WTC11 (cell line): ENCODE measurements at regions not wholly inside any gene's neighbourhood (a gene's known extent, or its start where the extent isn't known, plus 50 kb on each side); places are given as distances from the start of the nearest gene placed in this dataset.
A peak's percentile ranks its signal among the peaks of the same experiment; 100 is the strongest.

Source experiments
- ATAC-seq: fragments of 200-7000 bp; cut with Tn5 transposase; 2 replicates; pipeline ENCODE4 v1.10.0; 2021; ENCODE audit warnings: mild to moderate bottlenecking, moderate library complexity
- CTCF ChIA-PET: fragments of 300-600 bp; sonication (Branson Sonifier 250); formaldehyde crosslinking; loops from one replicate; lab custom pipeline; 2021; ENCODE audit warnings: antibody characterized with exemption; lab: Charles Lee
- POLR2A ChIA-PET: fragments of 350-600 bp; sonication (Branson Sonifier 250); formaldehyde crosslinking; loops from one replicate; lab custom pipeline; 2021; ENCODE audit warnings: antibody characterized with exemption; lab: Charles Lee
- DNase-seq: peaks from one replicate; pipeline ENCODE4 v3.0.0; 2021; ENCODE audit warnings: low spot score
- H3K27ac Mint-ChIP-seq: 2 replicates; pipeline ENCODE4 v1.8.0; 2021; ENCODE audit warnings: mixed read lengths
- H3K27me3 Mint-ChIP-seq: 2 replicates; pipeline ENCODE4 v1.8.0; 2021; ENCODE audit warnings: low read depth, mild to moderate bottlenecking, moderate library complexity, mixed read lengths
- H3K36me3 Mint-ChIP-seq: 2 replicates; pipeline ENCODE4 v1.8.0; 2021; ENCODE audit warnings: mixed read lengths
- H3K4me1 Mint-ChIP-seq: 2 replicates; pipeline ENCODE4 v1.8.0; 2022; ENCODE audit warnings: mixed read lengths
- H3K4me3 Mint-ChIP-seq: 2 replicates; pipeline ENCODE4 v1.8.0; 2021; ENCODE audit warnings: mild to moderate bottlenecking, moderate library complexity, mixed read lengths
- H3K9me3 Mint-ChIP-seq: 2 replicates; pipeline ENCODE4 v1.8.0; 2021; ENCODE audit warnings: mixed read lengths
- AFF4 ChIP-seq: sonication (generic); formaldehyde crosslinking; IDR thresholded peaks from 2 replicates; pipeline ENCODE4 v1.8.1; 2023; ENCODE audit warnings: mild to moderate bottlenecking, missing genetic modification reagents, borderline replicate concordance
- CBFB ChIP-seq: sonication (generic); formaldehyde crosslinking; IDR thresholded peaks from 2 replicates; pipeline ENCODE4 v1.8.1; 2022; ENCODE audit warnings: mild to moderate bottlenecking, low read depth, missing genetic modification reagents
- HMGA2 ChIP-seq: fragments of 250-450 bp; sonication (Bioruptor Pico); IDR thresholded peaks from 2 replicates; pipeline ENCODE4 v1.4.0; 2021; ENCODE audit warnings: mild to moderate bottlenecking, moderate library complexity
- JUN ChIP-seq: sonication (generic); formaldehyde crosslinking; IDR thresholded peaks from 2 replicates; pipeline ENCODE4 v1.8.0; 2023; ENCODE audit warnings: mild to moderate bottlenecking, missing genetic modification reagents
- KAT7 ChIP-seq: sonication (generic); formaldehyde crosslinking; IDR thresholded peaks from 2 replicates; pipeline ENCODE4 v1.8.1; 2023; ENCODE audit warnings: missing genetic modification reagents, mild to moderate bottlenecking, borderline replicate concordance
- MYBL2 ChIP-seq: sonication (generic); formaldehyde crosslinking; IDR thresholded peaks from 2 replicates; pipeline ENCODE4 v1.8.1; 2023; ENCODE audit warnings: mild to moderate bottlenecking, moderate library complexity, missing genetic modification reagents
- NFATC4 ChIP-seq: fragments of 250-450 bp; sonication (Bioruptor Pico); IDR thresholded peaks from 2 replicates; pipeline ENCODE4 v1.9.0; 2021; ENCODE audit warnings: mild to moderate bottlenecking
- OVOL2 ChIP-seq: fragments of 250-450 bp; sonication (Bioruptor Pico); IDR thresholded peaks from 2 replicates; pipeline ENCODE4 v1.9.0; 2021; ENCODE audit warnings: mild to moderate bottlenecking, borderline replicate concordance
- RELA ChIP-seq: sonication (generic); formaldehyde crosslinking; IDR thresholded peaks from 2 replicates; pipeline ENCODE4 v1.8.1; 2022; ENCODE audit warnings: missing genetic modification reagents, mild to moderate bottlenecking, borderline replicate concordance
- RORB ChIP-seq: fragments of 250-450 bp; sonication (Bioruptor Pico); IDR thresholded peaks from 2 replicates; pipeline ENCODE4 v1.9.0; 2021; ENCODE audit warnings: mild to moderate bottlenecking
- ZMAT4 ChIP-seq: fragments of 250-450 bp; sonication (Bioruptor Pico); IDR thresholded peaks from 2 replicates; pipeline ENCODE4 v1.9.0; 2021; ENCODE audit warnings: mild to moderate bottlenecking
- ZNF219 ChIP-seq: sonication (generic); formaldehyde crosslinking; IDR thresholded peaks from 2 replicates; pipeline ENCODE4 v1.8.0; 2023; ENCODE audit warnings: missing genetic modification reagents, mild to moderate bottlenecking, borderline replicate concordance
- ZNF232 ChIP-seq: sonication (generic); formaldehyde crosslinking; IDR thresholded peaks from 2 replicates; pipeline ENCODE4 v1.8.0; 2022; ENCODE audit warnings: mild to moderate bottlenecking, missing genetic modification reagents
- ZNF416 ChIP-seq: fragments of 250-450 bp; sonication (Bioruptor Pico); IDR thresholded peaks from 2 replicates; pipeline ENCODE4 v1.9.0; 2021; ENCODE audit warnings: mild to moderate bottlenecking, inconsistent platforms
- ZNF425 ChIP-seq: fragments of 250-450 bp; sonication (Bioruptor Pico); conservative IDR thresholded peaks from 2 replicates; pipeline ENCODE4 v1.9.0; 2021; ENCODE audit warnings: mild to moderate bottlenecking
- TF ChIP-seq, protein P1 (sequence below): sonication (generic); formaldehyde crosslinking; IDR thresholded peaks from 2 replicates; pipeline ENCODE4 v1.8.1; 2023; ENCODE audit warnings: mild to moderate bottlenecking, missing genetic modification reagents
- TF ChIP-seq, protein P2 (sequence below): sonication (generic); formaldehyde crosslinking; IDR thresholded peaks from 2 replicates; pipeline ENCODE4 v1.8.0; 2023; ENCODE audit warnings: mild to moderate bottlenecking, missing genetic modification reagents
- TF ChIP-seq, protein P3 (sequence below): sonication (generic); formaldehyde crosslinking; conservative IDR thresholded peaks from 2 replicates; pipeline ENCODE4 v1.8.1; 2023; ENCODE audit warnings: mild to moderate bottlenecking, low read depth, missing genetic modification reagents, moderate library complexity

GRCh38 chr4:180134091-180134866 lies 2108.9 kb upstream of the TENM3 start:
- Mint-ChIP-seq H3K36me3 (no peaks in the 10 kb centered on the region), H3K4me3 (no peak overlapping the region), H3K27ac (0 out of 2 replicates have a peak overlapping the region, but pooled peaks have one; percentile 12), H3K4me1 (peaks cover 35% of the 10 kb centered on the region), H3K9me3 (no peaks in the 10 kb centered on the region), H3K27me3 (no peaks in the 10 kb centered on the region)
- POLR2A ChIA-PET: no interaction called here
- no peak for TF ChIP-seq NFATC4
- TF ChIP-seq, protein P1, sequence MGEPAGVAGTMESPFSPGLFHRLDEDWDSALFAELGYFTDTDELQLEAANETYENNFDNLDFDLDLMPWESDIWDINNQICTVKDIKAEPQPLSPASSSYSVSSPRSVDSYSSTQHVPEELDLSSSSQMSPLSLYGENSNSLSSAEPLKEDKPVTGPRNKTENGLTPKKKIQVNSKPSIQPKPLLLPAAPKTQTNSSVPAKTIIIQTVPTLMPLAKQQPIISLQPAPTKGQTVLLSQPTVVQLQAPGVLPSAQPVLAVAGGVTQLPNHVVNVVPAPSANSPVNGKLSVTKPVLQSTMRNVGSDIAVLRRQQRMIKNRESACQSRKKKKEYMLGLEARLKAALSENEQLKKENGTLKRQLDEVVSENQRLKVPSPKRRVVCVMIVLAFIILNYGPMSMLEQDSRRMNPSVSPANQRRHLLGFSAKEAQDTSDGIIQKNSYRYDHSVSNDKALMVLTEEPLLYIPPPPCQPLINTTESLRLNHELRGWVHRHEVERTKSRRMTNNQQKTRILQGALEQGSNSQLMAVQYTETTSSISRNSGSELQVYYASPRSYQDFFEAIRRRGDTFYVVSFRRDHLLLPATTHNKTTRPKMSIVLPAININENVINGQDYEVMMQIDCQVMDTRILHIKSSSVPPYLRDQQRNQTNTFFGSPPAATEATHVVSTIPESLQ (CRISPR knock-in tag): no peak
- no peak for TF ChIP-seq RELA (CRISPR knock-in tag)
- ATAC-seq (peak; percentile 84), DNase-seq (no peak)
- CTCF ChIA-PET: no interaction called here

DNA sequence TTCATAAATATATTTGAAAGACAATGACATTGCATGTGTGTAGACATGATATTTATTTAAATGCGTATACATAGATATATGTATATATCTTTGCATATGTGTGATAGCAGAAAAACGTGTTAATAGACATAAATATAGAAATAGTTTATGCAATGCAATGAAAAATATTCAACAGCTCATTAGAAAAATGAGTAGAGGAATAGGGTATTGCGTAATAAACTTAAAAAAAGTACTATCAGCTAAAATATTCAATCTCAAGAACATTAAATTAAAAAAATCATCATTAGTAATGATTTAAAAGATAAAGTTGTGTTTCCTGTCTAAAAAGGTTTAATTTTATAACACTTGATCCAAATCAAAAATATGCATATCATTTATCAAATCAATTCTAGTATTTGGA lies 2101.5 kb upstream of the TENM3 start:
- no peaks in the 10 kb centered on the region for H3K9me3 Mint-ChIP-seq
- TF ChIP-seq MYBL2 (no peak), HMGA2 (CRISPR knock-in tag) (no peak), AFF4 (CRISPR knock-in tag) (no peak), ZNF416 (CRISPR knock-in tag) (no peak), ZNF219 (no peak), RORB (CRISPR knock-in tag) (no peak), CBFB (CRISPR knock-in tag) (no peak), KAT7 (CRISPR knock-in tag) (no peak), ZNF425 (CRISPR knock-in tag) (no peak), ZMAT4 (CRISPR knock-in tag) (no peak), OVOL2 (no peak), JUN (no peak), ZNF232 (no peak)
- TF ChIP-seq, protein P2, sequence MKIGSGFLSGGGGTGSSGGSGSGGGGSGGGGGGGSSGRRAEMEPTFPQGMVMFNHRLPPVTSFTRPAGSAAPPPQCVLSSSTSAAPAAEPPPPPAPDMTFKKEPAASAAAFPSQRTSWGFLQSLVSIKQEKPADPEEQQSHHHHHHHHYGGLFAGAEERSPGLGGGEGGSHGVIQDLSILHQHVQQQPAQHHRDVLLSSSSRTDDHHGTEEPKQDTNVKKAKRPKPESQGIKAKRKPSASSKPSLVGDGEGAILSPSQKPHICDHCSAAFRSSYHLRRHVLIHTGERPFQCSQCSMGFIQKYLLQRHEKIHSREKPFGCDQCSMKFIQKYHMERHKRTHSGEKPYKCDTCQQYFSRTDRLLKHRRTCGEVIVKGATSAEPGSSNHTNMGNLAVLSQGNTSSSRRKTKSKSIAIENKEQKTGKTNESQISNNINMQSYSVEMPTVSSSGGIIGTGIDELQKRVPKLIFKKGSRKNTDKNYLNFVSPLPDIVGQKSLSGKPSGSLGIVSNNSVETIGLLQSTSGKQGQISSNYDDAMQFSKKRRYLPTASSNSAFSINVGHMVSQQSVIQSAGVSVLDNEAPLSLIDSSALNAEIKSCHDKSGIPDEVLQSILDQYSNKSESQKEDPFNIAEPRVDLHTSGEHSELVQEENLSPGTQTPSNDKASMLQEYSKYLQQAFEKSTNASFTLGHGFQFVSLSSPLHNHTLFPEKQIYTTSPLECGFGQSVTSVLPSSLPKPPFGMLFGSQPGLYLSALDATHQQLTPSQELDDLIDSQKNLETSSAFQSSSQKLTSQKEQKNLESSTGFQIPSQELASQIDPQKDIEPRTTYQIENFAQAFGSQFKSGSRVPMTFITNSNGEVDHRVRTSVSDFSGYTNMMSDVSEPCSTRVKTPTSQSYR: no peak
- TF ChIP-seq, protein P1 (CRISPR knock-in tag): no peak
- TF ChIP-seq, protein P3, sequence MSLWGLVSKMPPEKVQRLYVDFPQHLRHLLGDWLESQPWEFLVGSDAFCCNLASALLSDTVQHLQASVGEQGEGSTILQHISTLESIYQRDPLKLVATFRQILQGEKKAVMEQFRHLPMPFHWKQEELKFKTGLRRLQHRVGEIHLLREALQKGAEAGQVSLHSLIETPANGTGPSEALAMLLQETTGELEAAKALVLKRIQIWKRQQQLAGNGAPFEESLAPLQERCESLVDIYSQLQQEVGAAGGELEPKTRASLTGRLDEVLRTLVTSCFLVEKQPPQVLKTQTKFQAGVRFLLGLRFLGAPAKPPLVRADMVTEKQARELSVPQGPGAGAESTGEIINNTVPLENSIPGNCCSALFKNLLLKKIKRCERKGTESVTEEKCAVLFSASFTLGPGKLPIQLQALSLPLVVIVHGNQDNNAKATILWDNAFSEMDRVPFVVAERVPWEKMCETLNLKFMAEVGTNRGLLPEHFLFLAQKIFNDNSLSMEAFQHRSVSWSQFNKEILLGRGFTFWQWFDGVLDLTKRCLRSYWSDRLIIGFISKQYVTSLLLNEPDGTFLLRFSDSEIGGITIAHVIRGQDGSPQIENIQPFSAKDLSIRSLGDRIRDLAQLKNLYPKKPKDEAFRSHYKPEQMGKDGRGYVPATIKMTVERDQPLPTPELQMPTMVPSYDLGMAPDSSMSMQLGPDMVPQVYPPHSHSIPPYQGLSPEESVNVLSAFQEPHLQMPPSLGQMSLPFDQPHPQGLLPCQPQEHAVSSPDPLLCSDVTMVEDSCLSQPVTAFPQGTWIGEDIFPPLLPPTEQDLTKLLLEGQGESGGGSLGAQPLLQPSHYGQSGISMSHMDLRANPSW (CRISPR knock-in tag): no peak

More for the DNA sequence above, 2101.5 kb upstream of the TENM3 start:
- Mint-ChIP-seq H3K27ac (no peak overlapping the region), H3K4me1 (peaks cover 19% of the 10 kb centered on the region), H3K27me3 (no peaks in the 10 kb centered on the region), H3K36me3 (no peaks in the 10 kb centered on the region), H3K4me3 (no peak overlapping the region)
- ChIA-PET CTCF (no interaction called here), POLR2A (no interaction called here)
- DNase-seq: no peak
- ATAC-seq: no peak
